Renal pelvis (tissue), 1 donor: ENCODE measurements at regions not wholly inside any gene's neighbourhood (a gene's known extent, or its start where the extent isn't known, plus 50 kb on each side); places are given as distances from the start of the nearest gene placed in this dataset.

Source experiments
- DNase-seq: peaks from one replicate; pipeline ENCODE4 v3.0.0-alpha.2; 2013

DNA sequence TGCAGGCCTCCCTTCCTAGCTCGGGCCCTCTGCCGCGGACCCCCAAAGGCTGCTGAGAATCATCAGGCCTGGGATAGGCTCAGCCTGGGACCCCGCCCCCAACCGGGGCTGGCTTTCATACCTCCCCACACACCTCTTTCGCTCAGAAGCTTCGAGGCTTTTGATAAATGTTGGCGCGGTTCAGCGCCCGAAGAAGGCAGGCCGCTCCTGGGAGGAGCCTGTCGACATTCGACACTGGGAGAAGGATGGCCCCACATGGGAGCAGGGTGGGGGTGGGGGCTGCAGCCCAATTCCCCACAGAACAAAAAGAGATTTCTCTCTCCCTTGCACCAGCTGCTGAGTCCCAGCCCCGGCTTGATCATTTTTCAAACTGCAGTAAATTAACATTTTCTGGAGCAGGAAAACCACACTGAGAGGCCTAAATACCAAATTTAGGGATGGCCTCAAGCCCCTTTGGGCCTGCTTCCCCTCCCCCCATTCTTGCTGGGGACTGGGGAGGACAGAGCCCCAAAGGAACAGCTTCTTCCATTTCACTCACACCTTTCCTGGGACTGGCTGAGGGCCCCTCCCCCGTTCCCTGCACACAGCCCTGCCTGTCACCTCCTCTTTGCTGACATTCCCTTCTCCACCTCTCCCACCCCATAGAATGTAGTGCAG, 112.9 kb upstream of the PJA1 start:
- DNase-seq = no peak

DNA sequence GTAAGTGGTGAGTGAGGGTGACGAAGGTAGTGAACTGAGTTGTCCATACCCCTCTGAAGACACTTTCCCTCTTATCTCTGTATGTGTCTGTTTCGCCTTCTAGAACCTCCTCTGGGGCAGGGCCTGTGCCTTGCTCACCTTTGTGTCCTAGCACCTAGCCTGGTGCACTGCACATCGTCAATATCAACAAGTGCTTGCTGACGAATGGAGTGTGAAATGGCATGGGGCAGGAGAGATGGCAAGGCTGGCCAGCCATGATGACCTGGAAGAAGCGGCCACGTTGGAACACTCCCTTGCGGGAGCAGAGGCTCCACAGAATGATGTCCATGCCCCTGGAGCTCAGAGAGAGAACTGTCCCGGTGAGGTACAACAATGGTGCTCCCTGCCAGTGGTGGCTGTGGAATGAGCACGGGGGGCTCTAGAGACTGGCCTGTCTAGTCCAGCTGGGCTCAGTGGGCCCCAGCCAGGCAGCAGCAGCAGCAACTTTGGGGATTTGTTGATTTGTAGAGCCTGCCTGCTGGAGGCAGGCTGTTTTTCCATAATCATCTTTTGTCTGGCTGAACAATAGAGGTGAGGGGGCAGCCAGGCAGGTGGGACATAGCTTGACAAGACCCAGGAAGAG, 112.2 kb upstream of the PJA1 start:
- no peak for DNase-seq

DNA sequence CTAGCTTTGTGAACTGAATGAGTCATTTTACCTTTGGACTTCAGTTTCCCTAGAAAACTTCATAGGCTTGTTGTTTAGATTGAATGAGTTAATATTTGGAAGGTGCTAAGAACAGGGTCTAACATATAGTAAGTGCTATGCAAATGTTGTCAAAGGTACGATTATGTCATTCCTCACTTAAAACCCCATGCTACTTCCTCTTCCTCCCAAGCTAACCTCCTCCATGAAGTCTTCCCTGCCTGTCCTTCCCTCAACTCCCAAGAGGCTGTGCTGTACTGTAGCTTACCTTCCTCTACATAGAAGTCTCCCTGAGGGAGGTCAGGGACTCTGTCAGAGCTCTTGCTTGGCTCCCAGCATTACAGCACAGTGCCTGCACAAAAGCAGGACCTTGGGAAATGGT, 103.4 kb upstream of the PJA1 start:
- DNase-seq = no peak

DNA sequence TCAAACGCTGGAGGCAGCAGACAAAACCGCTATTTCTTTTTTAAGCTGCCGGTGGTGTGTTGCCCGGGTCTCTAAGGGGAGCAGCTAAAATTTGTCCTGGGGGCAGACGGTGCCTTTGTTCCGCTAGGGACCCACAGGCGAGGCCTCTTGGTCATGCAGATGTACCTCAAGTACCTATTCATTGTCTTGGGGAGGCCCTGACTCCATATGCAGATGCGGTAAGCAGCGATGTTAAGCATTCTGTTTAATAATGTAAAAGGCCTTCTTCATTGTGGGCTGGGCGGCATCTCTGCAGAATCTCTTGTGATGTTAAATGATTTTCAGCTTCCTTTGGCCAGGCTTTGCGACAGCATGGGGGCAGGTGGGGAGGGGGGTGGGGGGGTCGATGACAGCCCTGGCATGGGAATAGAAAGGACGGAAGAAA, 98.9 kb upstream of the PJA1 start:
- DNase-seq = no peak

DNA sequence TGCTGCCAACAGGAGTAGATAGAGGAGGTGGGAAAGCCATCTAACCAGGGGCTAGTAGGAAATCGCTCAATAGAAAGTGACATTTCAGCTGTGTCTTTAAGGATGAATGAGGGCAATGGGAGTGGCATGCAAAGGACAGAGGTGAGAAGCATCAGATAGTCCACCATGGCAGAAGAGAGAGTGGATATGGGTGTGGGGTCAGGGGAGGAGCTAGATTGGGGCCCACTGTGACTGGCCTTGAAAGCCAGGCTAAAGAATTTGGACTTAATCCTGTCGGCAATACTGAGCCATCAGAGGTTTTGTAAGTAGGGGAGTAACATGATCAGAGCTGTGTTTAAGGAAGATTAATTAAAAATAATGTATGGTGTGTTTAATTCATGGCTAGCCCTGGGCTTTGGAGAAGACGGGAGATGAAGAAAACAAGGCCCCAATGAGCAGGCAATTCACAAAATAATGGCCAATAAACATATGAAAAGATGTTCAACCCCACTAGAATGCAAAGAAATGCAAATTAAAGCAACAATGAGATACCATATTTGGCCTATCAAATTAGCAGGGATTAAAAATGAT, 98.1 kb upstream of the PJA1 start:
- no peak for DNase-seq

DNA sequence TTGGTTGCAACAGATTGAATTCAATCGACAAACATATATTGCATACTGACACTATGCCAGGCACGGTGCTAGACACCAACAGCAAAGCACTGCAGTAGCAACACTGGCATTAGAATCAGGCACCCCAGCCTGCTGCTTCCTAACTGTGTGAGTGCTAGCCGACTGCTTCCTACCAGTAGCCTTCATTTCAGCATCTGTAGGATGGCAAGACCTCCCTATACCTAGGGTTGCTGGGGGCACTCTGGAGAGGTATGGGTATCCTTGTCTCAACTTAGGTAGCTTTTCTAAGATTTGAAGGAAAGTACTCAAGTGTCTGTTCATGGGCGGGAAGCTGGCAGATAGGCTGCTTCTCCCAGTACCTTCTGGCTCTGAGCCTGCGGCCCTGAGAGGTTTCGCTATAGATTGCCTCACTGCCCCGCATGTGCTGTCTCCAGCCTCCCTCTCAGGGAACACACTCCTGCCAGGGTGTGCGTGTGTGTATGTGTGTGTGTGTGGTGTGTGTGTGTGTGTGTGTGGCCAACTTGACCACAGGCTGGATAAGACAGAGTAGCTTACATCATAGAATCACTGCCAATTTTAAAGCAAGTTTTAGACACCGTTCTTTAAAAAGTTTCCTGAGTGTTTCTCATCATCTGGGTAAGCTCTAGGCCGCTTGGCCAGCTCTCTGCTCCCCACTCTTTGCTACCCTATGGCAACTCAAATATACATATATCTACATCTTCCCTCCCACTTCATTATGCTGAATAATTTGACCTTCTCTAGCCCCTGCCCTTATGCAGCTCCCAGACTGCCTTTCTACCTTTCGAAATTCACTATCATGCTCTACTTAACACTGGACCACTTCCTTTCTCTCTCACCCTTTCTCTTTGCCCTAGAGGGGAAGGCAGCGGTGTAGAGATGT, 97.0 kb upstream of the PJA1 start:
- DNase-seq = no peak

DNA sequence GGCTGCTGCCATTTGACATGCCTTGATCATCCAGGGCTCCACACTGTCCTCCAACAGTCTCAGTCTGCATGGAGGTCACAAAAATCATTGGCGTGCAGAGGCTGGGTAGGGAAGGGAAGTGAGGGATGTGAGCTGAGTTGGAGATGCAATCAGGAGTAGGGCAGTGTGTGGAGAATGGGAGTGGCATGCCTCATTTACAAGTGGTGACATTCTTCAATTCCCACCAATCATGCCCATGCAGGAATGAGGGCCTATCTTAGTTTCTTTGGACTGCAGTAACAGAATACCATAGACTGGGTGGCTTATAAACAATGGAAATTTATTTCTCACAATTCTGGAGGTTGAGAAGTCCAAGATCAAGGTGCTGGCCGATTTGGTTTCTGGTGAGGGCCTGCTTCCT, 94.9 kb upstream of the PJA1 start:
- no peak for DNase-seq

DNA sequence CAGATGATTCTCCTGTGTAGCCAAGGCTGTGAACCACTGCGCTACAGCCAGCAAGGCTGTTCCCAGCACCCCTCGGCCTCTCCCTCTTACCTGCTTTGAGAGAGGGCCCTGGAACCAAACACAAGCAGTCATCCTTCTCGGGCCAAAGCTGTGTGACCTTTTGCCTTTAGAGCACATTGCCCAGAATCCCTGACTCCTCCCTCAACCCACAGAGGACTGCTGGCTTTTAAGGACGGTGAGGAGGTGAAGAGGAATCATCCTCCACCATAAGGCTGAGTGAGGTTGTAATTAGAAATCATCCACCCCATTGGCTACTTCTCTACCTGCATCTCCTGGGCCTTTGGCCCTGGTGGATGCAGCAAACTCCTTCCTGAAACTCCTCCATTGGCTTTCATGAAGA, 93.6 kb upstream of the PJA1 start:
- no peak for DNase-seq

DNA sequence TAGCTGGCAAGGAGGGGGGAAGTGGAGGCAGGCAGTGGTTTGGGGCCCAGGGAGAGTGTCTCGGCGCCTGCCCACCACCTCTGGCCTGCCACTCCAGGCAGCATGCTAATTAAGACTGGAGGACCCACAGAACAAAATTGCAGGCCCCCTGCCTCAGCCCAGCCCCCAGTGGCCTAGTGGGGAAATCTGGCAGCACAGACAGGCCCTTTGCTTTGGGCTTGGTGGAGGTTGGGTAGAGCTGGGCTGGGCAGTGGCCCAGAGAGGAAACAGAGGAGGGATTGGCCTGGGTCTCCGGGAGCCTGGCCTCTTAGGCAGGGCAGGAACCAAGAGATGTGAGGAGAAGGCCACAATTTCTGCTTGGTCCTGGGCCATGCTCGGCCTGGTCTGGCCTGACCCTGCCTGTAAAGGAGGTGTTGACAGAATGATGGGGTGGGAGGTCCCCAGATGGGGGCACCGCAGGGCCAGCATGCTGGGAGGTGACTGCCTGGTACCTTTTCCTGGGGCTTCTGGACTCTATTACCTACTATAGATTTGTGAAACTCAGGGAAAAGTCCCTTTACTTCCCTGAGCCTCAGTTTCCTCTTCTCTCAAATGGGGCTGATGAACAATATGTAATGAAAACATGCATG, 92.4 kb upstream of the PJA1 start:
- no peak for DNase-seq

DNA sequence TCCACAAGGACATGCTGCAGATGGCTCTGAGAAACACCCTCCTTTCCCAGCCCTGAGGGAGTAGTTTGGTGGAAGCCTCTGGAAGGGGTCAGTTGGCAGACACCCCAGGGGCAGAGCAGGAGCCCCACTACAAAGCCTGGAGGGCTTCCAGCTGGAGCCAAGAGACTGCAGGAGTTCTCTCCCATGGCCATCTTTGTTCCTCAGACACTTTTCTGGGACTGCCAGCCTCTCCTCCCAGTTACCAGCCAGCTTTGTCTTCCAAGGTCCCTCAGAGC, 91.0 kb upstream of the PJA1 start:
- DNase-seq = no peak

DNA sequence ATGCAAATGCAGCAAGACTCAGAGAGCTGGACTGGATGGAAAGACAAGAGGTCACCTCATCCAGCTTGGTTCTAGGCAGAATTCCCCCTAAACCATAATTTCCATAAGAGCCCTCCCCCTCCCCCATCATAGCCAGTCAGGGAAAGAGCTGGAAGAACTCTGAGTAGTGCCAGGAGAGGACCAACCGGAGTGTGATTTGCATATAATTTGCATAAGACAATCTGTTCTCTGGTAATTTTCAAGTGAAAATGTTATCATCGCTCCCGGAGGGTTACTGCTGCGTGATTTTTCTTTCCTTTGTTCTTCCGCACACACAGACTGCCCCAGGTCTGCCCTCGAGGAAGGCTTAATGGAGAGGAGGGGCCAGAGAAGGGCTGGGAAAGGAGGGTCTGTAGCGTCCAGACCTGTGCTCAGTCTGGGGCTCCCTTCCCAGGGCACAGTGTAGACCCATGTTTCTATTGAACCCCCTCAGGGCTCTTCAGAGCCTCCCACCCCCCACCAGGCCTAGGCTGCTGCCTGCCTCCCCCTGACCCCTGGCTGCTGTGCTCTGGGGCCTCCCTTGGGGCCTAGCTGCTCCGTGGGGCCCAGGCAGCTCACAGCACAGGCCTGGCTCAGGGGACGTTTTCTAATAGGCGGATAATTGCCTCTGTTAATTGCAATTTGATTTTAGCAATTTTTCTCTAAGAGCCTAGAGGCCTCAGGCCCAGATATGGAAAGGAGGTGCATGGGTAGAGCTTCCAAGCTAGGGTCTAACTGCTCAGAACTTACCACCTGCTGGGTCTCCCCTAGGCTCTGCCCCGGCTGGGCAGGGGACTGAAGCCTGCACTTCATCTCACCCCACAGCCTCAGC, 90.4 kb upstream of the PJA1 start:
- no peak for DNase-seq

DNA sequence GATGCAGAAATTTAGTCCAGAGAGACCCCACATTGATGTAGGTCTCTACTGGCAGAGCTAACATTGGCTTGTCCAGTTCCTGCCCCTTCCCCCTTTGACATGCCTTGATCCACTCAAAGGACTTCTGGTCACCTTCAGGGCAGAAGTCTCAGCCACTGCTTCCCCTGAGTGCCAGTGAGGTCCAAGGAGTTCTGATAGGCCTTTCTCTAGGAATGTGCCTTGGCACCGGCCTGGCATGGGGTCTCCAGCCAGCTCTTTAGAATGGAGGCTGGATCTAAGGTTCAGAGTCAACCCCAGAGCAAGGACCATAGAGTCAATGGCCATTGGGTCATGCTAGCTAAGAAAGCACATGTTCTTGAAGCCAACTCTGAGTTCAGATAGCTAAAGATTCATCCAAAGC, 88.6 kb upstream of the PJA1 start:
- DNase-seq = no peak

DNA sequence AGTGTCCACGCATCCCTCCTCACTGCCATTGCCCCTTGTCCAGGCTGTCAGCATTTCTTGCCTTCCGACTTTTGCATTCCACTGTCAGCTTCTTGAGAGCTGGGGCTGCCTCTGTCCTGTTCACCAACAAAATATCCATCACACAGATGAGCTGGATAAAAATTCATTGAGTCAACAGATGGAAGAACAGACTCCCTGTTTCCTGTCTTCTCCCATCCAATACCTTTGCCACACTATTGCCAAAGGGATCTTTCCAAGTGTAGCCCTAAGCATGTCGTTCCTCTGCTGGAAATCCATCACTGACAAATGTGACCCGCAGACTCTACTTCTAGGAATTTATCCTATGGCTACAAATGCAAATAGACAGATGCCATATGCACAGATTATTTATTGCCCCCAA, 78.0 kb upstream of the PJA1 start:
- no peak for DNase-seq

DNA sequence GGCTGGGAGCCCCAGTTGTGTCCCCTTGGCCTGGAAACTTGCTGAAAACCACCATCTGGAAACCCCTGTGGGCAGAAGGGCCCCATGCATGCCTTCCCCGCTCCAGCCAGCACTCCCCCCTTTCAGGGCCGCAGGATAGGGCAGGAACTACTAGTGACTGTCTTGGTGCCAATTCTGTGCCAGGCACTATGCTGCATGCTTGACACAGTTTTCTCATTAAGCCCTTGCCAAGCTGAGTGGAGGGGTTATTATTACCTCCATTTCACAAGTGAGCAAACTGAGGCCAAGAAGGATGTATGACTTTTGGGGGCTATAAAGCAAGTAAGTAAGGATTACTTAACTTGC, 73.6 kb upstream of the PJA1 start:
- no peak for DNase-seq

DNA sequence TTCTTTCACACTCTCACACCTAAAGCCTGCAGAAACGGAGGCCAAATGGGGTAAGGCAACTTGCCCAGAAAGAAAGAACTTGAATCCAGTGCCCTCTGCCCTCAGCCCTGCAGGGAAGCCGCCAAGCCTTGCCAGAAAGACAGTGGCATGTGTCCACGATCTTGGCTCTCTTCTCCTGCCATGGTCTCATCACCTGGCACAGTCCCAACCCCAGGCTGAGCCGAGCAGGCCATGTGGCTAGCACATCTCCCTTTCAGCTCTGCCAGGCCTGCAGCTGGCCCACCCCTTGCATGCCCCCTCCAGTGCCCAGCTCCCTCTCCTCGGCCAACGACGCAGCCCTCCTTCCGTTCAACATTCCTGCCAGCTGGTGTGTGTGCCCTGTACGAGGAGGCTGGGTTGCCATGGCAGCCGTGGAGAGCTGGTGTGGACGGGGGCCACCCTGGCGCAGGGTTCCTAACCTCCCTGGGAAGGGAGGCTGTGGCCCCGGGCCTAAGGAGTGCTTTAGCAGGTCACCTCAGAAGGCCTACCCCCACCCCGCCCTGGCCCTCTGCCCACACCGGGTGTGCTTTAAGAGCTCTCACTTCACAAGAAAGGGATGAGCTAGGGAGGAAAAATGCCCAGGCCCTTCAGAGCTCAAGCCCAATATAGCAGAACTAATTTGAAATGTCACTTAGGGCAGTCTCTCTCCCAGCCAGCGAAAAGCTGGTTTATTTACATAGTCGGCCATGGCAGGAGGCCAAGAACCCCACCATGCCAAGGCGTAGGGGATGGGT, 73.0 kb upstream of the PJA1 start:
- DNase-seq = peak; percentile 14

DNA sequence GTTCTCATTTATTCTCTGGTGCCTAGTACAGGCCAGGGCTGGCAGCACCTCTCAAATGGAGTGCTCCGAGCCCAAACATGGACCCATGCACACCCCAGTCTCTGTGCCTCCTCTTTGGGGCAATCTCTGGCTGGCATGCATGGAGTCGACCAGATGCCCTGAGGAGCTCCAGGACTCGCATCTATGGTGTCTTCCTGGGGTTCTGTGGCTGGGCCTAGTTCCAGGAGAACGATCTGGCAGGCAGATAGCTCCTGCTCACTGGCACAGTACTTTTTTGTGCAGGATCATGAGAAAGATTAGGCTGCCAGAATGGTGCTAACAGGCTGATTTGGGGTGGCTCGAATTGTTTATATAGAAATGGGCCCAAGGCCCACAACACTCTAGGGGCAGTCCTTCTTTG, 72.0 kb upstream of the PJA1 start:
- DNase-seq = no peak

DNA sequence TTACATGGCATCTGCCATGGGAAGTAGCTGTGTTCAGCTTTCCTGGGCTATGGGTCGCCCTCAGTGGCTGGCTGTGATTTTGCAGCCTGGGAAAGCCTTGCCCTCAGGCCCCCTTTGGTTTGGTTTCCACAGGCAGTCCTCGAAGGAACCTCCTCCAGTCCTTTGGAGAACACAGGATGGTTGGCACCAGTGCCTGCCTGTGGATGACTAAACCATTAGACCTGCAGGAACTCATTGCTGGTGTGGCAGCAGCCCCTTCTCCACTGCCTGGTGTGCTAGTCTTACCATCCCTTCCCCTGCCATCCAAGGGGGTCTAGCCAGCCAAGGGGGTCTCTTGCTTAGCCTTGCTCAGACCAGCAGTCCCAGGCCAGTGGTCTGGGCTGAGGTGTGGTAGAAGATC, 71.4 kb upstream of the PJA1 start:
- no peak for DNase-seq

DNA sequence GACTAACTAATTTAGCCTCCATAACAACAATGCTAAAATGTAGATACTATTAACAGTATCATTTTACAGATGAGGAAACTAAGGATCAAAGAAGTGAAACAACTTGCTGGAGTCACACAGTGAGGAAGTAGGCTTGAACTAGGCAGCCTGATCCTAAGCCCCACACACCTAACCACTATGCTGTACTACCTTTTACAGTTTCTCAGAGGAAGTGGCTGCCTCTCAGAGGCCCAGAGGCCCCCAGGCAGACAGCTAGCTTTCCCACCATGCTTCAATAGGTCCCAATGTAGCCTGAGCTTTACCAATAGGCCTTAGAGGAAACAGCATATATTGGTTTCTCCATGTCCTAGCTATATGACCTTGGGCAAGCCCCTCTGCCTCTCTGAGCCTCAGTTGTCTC, 69.4 kb upstream of the PJA1 start:
- no peak for DNase-seq

DNA sequence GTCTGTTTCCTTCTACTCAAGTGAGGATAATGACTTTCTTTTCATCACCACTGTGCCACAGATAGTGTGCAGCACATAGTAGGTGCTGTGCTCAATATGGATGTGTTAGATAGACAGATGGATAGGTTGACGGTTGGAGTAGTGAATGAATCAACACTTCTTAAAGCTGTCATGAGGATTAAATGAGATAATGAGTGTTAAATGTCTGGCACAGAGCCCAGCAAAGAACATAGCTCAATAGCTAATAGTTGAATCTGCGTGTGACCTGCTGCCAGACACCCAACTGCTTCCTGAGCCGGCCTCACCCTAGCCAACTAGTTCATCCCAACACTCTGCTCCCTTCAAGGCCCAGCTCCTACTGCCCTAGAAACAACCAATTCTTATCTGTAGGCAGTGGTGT, 67.7 kb upstream of the PJA1 start:
- no peak for DNase-seq

DNA sequence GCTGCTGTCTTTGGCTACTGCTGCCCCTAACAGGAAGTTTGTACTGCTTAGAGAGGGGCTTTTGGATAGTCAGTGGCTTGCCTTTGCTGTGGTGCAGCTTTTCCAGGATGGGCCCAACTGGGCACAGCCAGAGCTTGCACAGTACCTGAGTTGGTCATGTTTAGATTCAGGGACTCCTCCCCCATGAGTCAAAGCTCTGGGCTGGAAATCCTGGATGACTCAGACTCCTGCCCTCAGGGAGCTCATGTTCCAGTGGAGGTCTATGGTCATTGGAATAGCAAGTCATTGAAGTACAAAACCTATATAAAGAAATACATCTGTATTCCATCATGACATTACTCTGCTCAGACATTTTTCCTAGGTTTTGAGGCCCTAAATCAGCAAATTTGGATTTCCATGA, 66.7 kb upstream of the PJA1 start:
- no peak for DNase-seq

DNA sequence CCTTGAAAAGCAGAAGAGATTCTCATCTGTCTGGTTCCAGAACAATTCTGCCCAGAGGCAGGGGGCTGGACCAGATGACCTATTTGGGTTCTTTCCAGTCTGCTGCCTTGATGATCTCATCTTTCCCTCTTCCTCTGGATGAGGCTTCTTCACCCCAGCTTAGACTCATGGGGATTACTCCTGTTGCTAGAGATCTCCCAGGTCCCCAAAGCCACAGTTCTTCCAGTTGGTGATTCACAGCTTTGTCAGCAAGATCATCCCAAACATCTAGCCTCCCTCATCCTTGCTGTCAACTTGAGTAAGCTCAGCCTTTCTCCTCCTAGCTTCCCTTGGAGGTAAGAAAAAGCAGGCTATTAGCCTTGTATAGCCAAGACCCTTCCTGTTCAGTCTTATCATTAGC, 64.2 kb upstream of the PJA1 start:
- DNase-seq = no peak
